Spleen (tissue), 7 donors: ENCODE measurements at regions not wholly inside any gene's neighbourhood (a gene's known extent, or its start where the extent isn't known, plus 50 kb on each side); places are given as distances from the start of the nearest gene placed in this dataset.

Experiments
- POLR2A ChIP-seq, 3 donors: fragments of 450-650 bp; IDR thresholded peaks; one replicate each; pipeline ENCODE4 v1.5.1; 2017; ENCODE audit warnings: antibody characterized with exemption in 3 of 3, mild to moderate bottlenecking in 1 of 3
- POLR2AphosphoS5 ChIP-seq, 3 donors: sonication (generic); formaldehyde crosslinking; IDR thresholded peaks; one replicate each; pipeline ENCODE4 v1.5.1; 2017; ENCODE audit warnings: antibody characterized with exemption in 3 of 3
- TF ChIP-seq, protein P1 (sequence below), 11 experiments: fragments of 200-600 bp in 7 of 11; fragments of 450-650 bp in 4 of 11; sonication (generic) in 4 of 11; IDR thresholded peaks in 8 of 11; conservative IDR thresholded peaks in 3 of 11; 1 replicate in 7 of 11; 2 replicates in 4 of 11; pipeline versions ENCODE4 v1.4.0 to v1.8.0; 2016 to 2021; ENCODE audit warnings: antibody characterized with exemption in 11 of 11, inconsistent platforms in 4 of 11, mild to moderate bottlenecking in 1 of 11
- donor health status: DM: no; HTN: no; CAD: no; lungs with moderate emphysema.
- donor health status: DM: no; HTN: no; CAD: no.
- donor health status: DM: no; HTN: no; CAD: no.

DNA sequence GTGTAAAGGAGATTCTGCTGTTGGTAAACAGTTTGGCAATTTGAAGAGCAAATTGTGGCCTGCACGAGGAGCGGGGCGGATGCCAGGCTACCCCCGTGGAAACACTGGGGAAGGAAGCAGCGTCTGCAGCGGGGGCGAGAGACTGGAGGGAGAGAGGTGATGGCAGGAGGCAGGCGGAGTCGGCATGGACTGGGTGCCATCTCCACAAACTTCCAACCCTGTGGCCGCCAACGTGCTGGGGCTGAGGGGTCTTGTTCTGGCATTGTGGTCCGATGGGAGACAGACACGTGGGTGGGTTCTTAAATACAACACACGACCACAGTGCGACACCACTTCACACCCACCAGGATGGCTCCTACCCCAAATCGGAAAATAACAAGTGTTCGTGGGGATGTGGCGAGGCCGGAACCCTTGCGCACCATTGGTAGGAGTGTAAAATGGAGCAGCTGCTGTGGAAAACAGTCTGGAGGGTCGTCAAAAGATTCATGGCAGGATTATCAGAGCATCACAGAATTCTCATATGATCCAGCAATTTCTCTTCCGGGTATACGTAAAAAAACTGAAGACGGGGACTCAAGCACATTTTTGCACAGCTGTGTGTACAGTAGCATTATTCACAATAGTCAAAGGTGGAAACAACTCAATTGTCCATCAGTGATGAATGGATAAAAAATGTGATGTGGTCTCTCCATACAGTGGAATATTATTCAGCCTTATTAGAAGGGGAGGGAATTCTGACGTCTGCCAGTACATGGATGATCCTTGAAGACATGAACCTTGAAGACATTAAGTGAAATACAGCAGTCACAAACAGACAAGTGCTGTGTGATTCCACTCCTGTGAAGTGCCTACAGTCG is 82.4 kb upstream of the HPCAL1 start:
- TF ChIP-seq, protein P1, sequence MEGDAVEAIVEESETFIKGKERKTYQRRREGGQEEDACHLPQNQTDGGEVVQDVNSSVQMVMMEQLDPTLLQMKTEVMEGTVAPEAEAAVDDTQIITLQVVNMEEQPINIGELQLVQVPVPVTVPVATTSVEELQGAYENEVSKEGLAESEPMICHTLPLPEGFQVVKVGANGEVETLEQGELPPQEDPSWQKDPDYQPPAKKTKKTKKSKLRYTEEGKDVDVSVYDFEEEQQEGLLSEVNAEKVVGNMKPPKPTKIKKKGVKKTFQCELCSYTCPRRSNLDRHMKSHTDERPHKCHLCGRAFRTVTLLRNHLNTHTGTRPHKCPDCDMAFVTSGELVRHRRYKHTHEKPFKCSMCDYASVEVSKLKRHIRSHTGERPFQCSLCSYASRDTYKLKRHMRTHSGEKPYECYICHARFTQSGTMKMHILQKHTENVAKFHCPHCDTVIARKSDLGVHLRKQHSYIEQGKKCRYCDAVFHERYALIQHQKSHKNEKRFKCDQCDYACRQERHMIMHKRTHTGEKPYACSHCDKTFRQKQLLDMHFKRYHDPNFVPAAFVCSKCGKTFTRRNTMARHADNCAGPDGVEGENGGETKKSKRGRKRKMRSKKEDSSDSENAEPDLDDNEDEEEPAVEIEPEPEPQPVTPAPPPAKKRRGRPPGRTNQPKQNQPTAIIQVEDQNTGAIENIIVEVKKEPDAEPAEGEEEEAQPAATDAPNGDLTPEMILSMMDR (IDR thresholded peaks at IDR 0.05 in 8 of 11, conservative IDR thresholded peaks at IDR 0.05 in 3 of 11) = no peak
- TF ChIP-seq POLR2AphosphoS5 (IDR thresholded peaks at IDR 0.05) (no peak), POLR2A (IDR thresholded peaks at IDR 0.05) (no peak)
